NCI-H526 treated with DMSO at 0.1 percent for 48 hours (cell line): ENCODE measurements at regions not wholly inside any gene's neighbourhood (a gene's known extent, or its start where the extent isn't known, plus 50 kb on each side); places are given as distances from the start of the nearest gene placed in this dataset.

Source experiments
- DNase-seq: peaks from one replicate; lab custom pipeline; 2025; lab: John Stamatoyannopoulos, UW

- DNase-seq: no peak
Measured at GRCh38 chr1:101290922-101291561, 54.2 kb downstream of the S1PR1 start.

GRCh38 chr1:101291562-101292380, 55.0 kb downstream of the S1PR1 start:
- peak; percentile 13 for DNase-seq

DNA sequence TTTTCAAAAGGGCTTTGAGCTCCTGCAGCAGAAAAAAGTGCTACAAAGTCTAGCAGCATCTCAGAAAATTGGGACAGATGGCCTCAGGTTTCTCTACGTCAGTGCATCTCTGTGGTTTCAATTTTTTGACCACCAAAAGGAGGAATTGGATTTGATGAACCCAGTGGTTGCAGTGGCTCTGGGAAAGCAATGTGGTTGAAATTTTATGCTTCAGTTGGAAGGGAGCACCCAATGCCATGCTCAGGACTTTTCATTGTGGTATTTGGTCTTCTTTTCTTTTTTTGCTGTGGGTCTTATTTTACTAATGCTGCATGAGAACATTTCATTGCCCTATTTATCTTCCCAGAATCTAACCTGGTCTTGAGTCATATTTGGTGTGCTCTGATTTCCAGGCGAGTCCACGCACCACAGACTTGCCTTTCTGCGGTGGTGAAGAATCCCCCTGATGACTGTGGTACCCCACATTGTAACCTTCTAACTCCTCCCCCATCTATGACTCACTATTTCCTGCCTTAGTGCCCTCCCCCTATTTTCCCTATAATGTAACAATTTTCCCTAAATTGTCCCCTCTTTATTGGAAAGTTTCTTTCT, 56.7 kb downstream of the S1PR1 start:
- DNase-seq: no peak

DNA sequence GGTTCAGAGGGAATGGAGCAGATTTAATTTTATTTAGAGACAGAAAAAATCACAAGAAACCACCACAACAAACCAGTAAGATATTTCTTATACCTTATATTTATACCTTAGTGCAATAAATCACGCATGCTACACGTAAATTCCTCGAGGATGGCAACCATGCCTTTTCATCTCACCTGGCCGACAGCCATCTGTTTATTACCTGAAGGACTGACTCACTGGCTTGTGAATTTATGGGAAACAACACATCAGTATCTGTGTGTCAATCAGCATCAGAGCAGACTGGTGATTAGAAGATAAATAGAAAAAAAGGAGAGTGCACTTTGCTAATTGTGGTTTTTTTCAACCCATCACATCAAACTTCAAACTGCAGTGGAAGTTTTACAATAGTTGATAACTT, 58.4 kb downstream of the S1PR1 start:
- no peak for DNase-seq

DNA sequence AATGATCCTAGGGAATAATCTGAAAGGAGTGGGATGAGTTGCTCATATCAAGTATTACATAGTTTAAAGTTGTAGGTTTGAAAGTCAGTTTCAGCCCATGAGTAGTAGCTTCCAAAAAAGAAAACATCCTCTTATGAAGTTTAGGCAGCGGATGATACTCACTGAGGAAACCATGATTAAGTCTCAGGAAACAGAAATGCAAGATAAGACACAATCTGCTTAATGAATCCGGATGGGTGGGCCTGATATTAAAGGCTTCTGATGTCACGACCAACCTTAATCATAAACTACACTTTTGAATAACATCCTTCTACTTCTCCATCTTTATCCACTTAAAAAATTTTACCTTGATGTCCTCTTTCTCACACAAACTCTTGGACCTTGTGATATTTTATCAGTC, 61.8 kb downstream of the S1PR1 start:
- DNase-seq: no peak

GRCh38 chr1:101299141-101299540, 62.3 kb downstream of the S1PR1 start:
- DNase-seq: no peak

- DNase-seq: no peak
Measured at GRCh38 chr1:101299710-101300109, 62.9 kb downstream of the S1PR1 start.

- DNase-seq: no peak
Measured at GRCh38 chr1:101300916-101301315, 64.1 kb downstream of the S1PR1 start.

GRCh38 chr1:101301446-101302057, 64.7 kb downstream of the S1PR1 start:
- no peak for DNase-seq

GRCh38 chr1:101302831-101303511, 66.2 kb downstream of the S1PR1 start:
- no peak for DNase-seq

GRCh38 chr1:101307985-101308689, 71.3 kb downstream of the S1PR1 start:
- DNase-seq: no peak

DNA sequence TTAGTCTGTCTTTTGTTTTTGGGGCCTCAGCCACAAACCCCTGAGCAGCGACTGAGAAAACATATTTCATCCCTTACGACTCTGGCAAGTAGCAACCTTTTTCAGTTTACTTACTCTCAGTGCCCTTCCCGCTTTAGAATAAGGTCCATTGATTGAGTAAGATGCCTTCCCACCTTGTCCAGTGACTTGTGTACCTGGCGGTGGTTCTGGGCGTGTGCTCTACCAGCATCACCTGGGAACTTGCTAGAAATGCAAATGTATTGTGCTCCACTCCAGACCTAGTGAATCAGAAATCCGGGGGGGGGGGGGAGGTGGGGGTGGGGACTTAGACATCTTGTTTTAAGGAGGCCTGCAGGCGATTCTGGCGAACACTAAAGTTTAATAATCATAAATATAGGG, 72.1 kb downstream of the S1PR1 start:
- DNase-seq: peak; percentile 39

GRCh38 chr1:101309334-101310311, 72.8 kb downstream of the S1PR1 start:
- DNase-seq: peak; percentile 63

GRCh38 chr1:101310506-101310905, 73.7 kb downstream of the S1PR1 start:
- no peak for DNase-seq

GRCh38 chr1:101311146-101311920, 74.5 kb downstream of the S1PR1 start:
- DNase-seq: no peak

GRCh38 chr1:101312147-101312546, 75.3 kb downstream of the S1PR1 start:
- no peak for DNase-seq

- DNase-seq: no peak
Measured at GRCh38 chr1:101313356-101313755, 76.5 kb downstream of the S1PR1 start.

DNA sequence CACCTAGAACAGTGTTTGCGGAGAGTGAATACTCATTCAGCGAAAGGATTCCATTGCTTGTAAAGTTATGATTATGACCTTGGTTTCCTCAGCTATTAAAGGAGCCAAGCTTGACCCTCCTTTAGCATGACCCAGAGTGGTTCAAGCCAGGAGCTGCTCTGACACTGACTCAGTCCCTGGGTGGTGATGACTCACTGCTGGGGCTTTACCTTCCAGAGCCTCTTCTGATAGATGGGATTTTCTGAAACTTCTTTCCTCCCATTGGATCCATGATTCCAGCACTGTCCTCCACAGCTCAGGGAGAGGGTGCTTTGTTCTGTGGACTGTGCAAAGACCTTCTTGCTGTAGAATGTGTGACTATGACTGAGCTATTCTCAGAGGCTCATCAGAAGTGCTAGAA, 77.4 kb downstream of the S1PR1 start:
- no peak for DNase-seq

- DNase-seq: no peak
Measured at GRCh38 chr1:101316256-101316655, 79.4 kb downstream of the S1PR1 start.

GRCh38 chr1:101316799-101317198, 80.0 kb downstream of the S1PR1 start:
- DNase-seq: no peak
